Lung (tissue), 11 donors: ENCODE measurements at regions not wholly inside any gene's neighbourhood (a gene's known extent, or its start where the extent isn't known, plus 50 kb on each side); places are given as distances from the start of the nearest gene placed in this dataset.

Source experiments
- ATAC-seq: fragments of 200-7000 bp; cut with Tn5 transposase; one replicate; pipeline ENCODE4 v1.9.1; 2020; ENCODE audit warnings: moderate number of reproducible peaks; ENCODE audit not compliant: insufficient read depth, low FRiP score
- DNase-seq, 3 donors: peaks; one replicate each; pipeline ENCODE4 v3.0.0-alpha.2; 2013 to 2017
- H3K27ac ChIP-seq, 2 donors: one replicate each; pipeline ENCODE4 v1.5.1; 2013; ENCODE audit warnings: mild to moderate bottlenecking in 2 of 2, moderate library complexity in 2 of 2, control low read depth in 1 of 2, inconsistent platforms in 1 of 2, low read depth in 1 of 2, low read length in 1 of 2
- H3K27me3 ChIP-seq, 3 donors: one replicate each; pipeline ENCODE4 v1.5.1; 2013; ENCODE audit warnings: low read length in 2 of 3; ENCODE audit not compliant: control insufficient read depth in 3 of 3, insufficient read depth in 3 of 3
- H3K36me3 ChIP-seq, 4 donors: one replicate each; pipeline ENCODE4 v1.5.1; 2013; ENCODE audit warnings: low read length in 4 of 4, mild to moderate bottlenecking in 1 of 4, moderate library complexity in 1 of 4; ENCODE audit not compliant: control insufficient read depth in 4 of 4, insufficient read depth in 4 of 4
- H3K4me1 ChIP-seq, 5 donors: one replicate each; pipeline ENCODE4 v1.5.1; 2013; ENCODE audit warnings: low read length in 5 of 5, mild to moderate bottlenecking in 2 of 5, moderate library complexity in 1 of 5; ENCODE audit not compliant: control insufficient read depth in 5 of 5, insufficient read depth in 5 of 5
- H3K4me3 ChIP-seq: one replicate; pipeline ENCODE4 v1.5.1; 2013; ENCODE audit warnings: mild to moderate bottlenecking, control low read depth, moderate library complexity
- H3K9ac ChIP-seq, 2 donors: one replicate each; pipeline ENCODE4 v1.5.1; 2013; ENCODE audit warnings: low read length in 2 of 2, control low read depth in 1 of 2; ENCODE audit not compliant: insufficient read depth in 1 of 2
- H3K9me3 ChIP-seq, 4 donors: one replicate each; pipeline ENCODE4 v1.5.1; 2013; ENCODE audit warnings: low read length in 3 of 4, mild to moderate bottlenecking in 1 of 4, moderate library complexity in 1 of 4; ENCODE audit not compliant: control insufficient read depth in 4 of 4, insufficient read depth in 3 of 4
- WGBS, 2 donors: extraction: QIAGEN DNeasy Blood & Tissue Kit; methylation state at CpG; one replicate each; pipeline ENCODE4 v1.1.7; 2013; 5-methylcytosine and 5-hydroxymethylcytosine counted together
- TF ChIP-seq, protein P1 (sequence below): IDR thresholded peaks from 2 replicates; pipeline ENCODE4 v1.5.1; 2012; ENCODE audit warnings: mild to moderate bottlenecking; ENCODE audit errors: control extremely low read depth, extremely low read depth
- donor health status: control.
- donor health status: control.
- donor health status: Bipolar disorder and iron deficiency.
- donor health status: healthy.
- donor health status: DM: yes; HTN: yes; CAD: no.

DNA sequence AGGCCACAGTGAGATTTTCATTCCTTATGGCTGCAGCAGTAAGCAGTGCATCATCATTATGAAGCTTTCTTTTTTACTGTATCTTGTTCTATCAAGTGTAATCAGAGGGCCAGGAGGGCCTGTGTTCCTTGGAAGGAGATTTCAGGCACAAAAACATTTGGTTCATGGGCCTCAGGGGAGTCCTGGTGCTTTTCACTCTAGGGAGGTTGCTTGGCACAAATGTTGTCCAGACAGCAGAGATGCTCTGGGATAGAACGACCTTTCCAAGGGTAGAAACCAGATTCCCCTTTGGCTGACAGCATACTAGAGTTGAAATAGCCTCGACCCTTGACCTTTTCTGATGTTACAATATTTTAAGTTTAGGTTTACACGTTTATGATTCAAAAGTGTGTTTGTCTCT is 95.3 kb upstream of the CLSTN2 start:
- ATAC-seq (no peak), DNase-seq (no peak)
- TF ChIP-seq, protein P1, sequence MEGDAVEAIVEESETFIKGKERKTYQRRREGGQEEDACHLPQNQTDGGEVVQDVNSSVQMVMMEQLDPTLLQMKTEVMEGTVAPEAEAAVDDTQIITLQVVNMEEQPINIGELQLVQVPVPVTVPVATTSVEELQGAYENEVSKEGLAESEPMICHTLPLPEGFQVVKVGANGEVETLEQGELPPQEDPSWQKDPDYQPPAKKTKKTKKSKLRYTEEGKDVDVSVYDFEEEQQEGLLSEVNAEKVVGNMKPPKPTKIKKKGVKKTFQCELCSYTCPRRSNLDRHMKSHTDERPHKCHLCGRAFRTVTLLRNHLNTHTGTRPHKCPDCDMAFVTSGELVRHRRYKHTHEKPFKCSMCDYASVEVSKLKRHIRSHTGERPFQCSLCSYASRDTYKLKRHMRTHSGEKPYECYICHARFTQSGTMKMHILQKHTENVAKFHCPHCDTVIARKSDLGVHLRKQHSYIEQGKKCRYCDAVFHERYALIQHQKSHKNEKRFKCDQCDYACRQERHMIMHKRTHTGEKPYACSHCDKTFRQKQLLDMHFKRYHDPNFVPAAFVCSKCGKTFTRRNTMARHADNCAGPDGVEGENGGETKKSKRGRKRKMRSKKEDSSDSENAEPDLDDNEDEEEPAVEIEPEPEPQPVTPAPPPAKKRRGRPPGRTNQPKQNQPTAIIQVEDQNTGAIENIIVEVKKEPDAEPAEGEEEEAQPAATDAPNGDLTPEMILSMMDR = no peak
- peaks cover 0 to 6% (median 0%) of the 10 kb centered on the region in 5 donors for H3K4me1 ChIP-seq
- no peak overlapping the region for H3K4me3 ChIP-seq
- no peak overlapping the region for H3K9ac ChIP-seq
- WGBS, 2 donors = 46 to 62% methylated on average over 3 of the region's 3 CpGs
- H3K27me3 ChIP-seq = no peaks in the 10 kb centered on the region
- no peak overlapping the region for H3K27ac ChIP-seq
- H3K36me3 ChIP-seq = no peaks in the 10 kb centered on the region
- no peaks in the 10 kb centered on the region for H3K9me3 ChIP-seq

DNA sequence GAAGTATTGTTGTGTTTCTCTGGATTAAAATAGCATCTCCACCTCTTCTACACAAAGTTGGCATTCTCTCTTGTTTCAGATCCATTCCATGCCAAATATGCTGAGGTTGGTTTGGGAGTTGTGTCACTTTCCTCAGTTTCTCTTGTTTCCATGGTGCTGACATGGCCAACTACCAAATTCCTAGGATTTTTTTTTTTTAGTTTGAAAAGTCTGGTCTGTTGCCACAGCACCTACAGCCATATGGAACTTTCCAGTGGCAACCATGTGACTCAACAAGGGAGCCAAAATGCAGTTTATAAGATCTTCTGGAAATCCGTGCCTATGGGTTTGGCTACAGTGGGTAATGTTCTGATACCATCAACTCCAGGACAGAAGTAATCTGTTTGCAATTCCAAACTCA is 96.0 kb upstream of the CLSTN2 start:
- WGBS, 2 donors = 77 to 91% methylated on average over 1 of the region's 1 CpG
- Histone ChIP-seq H3K9me3 (no peaks in the 10 kb centered on the region), H3K4me1 (peaks cover 0 to 6% (median 0%) of the 10 kb centered on the region in 5 donors), H3K4me3 (no peak overlapping the region), H3K27ac (no peak overlapping the region), H3K36me3 (no peaks in the 10 kb centered on the region), H3K9ac (no peak overlapping the region), H3K27me3 (no peaks in the 10 kb centered on the region)
- DNase-seq (no peak), ATAC-seq (no peak)
- TF ChIP-seq, protein P1 = no peak

DNA sequence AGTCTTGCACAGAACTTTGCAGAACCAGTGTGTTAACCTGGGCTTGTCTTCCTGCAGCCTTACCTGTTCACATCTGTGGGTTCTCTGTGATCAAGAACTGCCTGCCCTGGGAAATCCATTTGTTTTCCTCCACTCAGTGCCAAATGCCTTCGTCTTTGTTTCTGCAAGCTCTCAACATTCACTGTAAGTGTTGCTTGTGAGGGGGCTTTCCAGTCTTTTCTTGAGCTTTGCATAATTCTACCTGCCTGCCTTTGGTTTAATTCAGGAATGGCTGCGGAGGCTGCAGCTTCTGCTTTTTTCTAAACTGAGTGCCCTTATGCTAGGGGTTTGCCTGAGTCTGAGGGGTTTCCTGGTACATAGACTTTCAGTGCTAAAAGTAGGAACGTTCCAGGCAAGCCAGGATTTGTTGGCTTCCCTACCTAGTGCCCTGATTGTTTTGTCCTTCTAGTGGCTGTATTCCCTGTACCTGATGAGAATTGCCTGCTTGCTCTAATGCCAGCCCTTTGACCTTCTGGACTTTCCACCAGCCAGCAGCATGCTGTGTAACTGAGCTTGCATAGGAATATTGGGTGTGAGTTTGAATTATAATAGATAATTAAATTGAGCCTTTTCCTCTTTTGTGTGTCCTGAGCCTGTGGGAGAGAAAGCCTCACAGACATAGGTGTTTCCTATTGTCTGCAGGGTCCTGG is 96.6 kb upstream of the CLSTN2 start:
- WGBS, 2 donors = 50 to 64% methylated on average over 3 of the region's 3 CpGs
- no peak overlapping the region for H3K27ac ChIP-seq
- H3K27me3 ChIP-seq = no peaks in the 10 kb centered on the region
- TF ChIP-seq, protein P1 = no peak
- H3K4me3 ChIP-seq = no peak overlapping the region
- ATAC-seq (no peak), DNase-seq (no peak)
- no peak overlapping the region for H3K9ac ChIP-seq
- H3K4me1 ChIP-seq = peaks cover 0 to 6% (median 0%) of the 10 kb centered on the region in 5 donors
- H3K9me3 ChIP-seq = no peaks in the 10 kb centered on the region
- no peaks in the 10 kb centered on the region for H3K36me3 ChIP-seq
